Gastroesophageal sphincter (tissue), 4 donors: ENCODE measurements at regions not wholly inside any gene's neighbourhood (a gene's known extent, or its start where the extent isn't known, plus 50 kb on each side); places are given as distances from the start of the nearest gene placed in this dataset.

Source experiments
- ATAC-seq: fragments of 150-250 bp; one replicate; pipeline ENCODE4 v1.9.1; 2016; ENCODE audit warnings: mild to moderate bottlenecking, moderate library complexity
- H3K27ac ChIP-seq, 4 donors: fragments of 200-600 bp; sonication (generic) in 3 of 4; 1 replicate in 3 of 4; 2 replicates in 1 of 4; pipeline ENCODE4 v1.5.1; 2016 to 2019
- H3K27me3 ChIP-seq: fragments of 200-600 bp; sonication (generic); one replicate; pipeline ENCODE4 v1.5.1; 2019
- H3K36me3 ChIP-seq, 2 donors: fragments of 200-600 bp; sonication (generic); one replicate each; pipeline ENCODE4 v1.5.1; 2019; ENCODE audit warnings: control low read depth in 1 of 2
- H3K4me1 ChIP-seq, 3 donors: fragments of 200-600 bp; sonication (generic); 1 replicate in 2 of 3; 2 replicates in 1 of 3; pipeline ENCODE4 v1.5.1; 2016 to 2019; ENCODE audit warnings: control low read depth in 2 of 3
- H3K4me3 ChIP-seq, 2 donors: fragments of 200-600 bp; sonication (generic); one replicate each; pipeline ENCODE4 v1.5.1; 2019; ENCODE audit warnings: mild to moderate bottlenecking in 1 of 2, moderate library complexity in 1 of 2
- H3K9me3 ChIP-seq, 3 donors: fragments of 200-600 bp; sonication (generic); one replicate each; pipeline ENCODE4 v1.5.1; 2017 to 2019; ENCODE audit warnings: control low read depth in 2 of 3
- CTCF ChIP-seq, 4 experiments: fragments of 200-600 bp in 2 of 4; fragments of 450-650 bp in 2 of 4; sonication (generic) in 1 of 4; IDR thresholded peaks; one replicate each; pipeline ENCODE4 v1.5.1; 2017 to 2019; ENCODE audit warnings: antibody characterized with exemption in 4 of 4, mild to moderate bottlenecking in 2 of 4, moderate library complexity in 2 of 4
- EP300 ChIP-seq: sonication (generic); formaldehyde crosslinking; IDR thresholded peaks from one replicate; pipeline ENCODE4 v1.6.1; 2017; ENCODE audit warnings: antibody characterized with exemption, mild to moderate bottlenecking
- POLR2A ChIP-seq, 2 donors: fragments of 450-650 bp; IDR thresholded peaks; one replicate each; pipeline ENCODE4 v1.6.1; 2017; ENCODE audit warnings: antibody characterized with exemption in 2 of 2, mild to moderate bottlenecking in 2 of 2, moderate library complexity in 1 of 2
- POLR2AphosphoS5 ChIP-seq: sonication (generic); formaldehyde crosslinking; IDR thresholded peaks from one replicate; pipeline ENCODE4 v1.6.1; 2017; ENCODE audit warnings: antibody characterized with exemption
- WGBS, 2 donors: methylation state at CpG; one replicate each; pipeline ENCODE4 v1.1.5; 2018; ENCODE audit warnings: low coverage in 1 of 2; 5-methylcytosine and 5-hydroxymethylcytosine counted together

GRCh38 chr14:79972230-79972629 is 239.1 kb downstream of the DIO2 start:
- no peaks in the 10 kb centered on the region for H3K9me3 ChIP-seq
- H3K4me1 ChIP-seq = no peaks in the 10 kb centered on the region
- no peaks in the 10 kb centered on the region for H3K36me3 ChIP-seq
- H3K27ac ChIP-seq = no peak overlapping the region
- H3K27me3 ChIP-seq = no peaks in the 10 kb centered on the region
- no peak for ATAC-seq
- WGBS, 2 donors = 40% methylated on average over 1 of the region's 1 CpG; no CpG with 5 or more reads in 1 of the 2 donors
- TF ChIP-seq POLR2AphosphoS5 (no peak), CTCF (IDR thresholded peaks at IDR 0.05) (no peak), EP300 (no peak), POLR2A (IDR thresholded peaks at IDR 0.05) (no peak)
- H3K4me3 ChIP-seq = no peak overlapping the region

- Histone ChIP-seq H3K27me3 (no peaks in the 10 kb centered on the region), H3K4me1 (no peaks in the 10 kb centered on the region), H3K9me3 (peaks cover 0 to under 1% (median 0%) of the 10 kb centered on the region in 3 donors), H3K36me3 (no peaks in the 10 kb centered on the region), H3K4me3 (no peak overlapping the region), H3K27ac (no peak overlapping the region)
- TF ChIP-seq EP300 (no peak), CTCF (IDR thresholded peaks at IDR 0.05) (no peak)
- ATAC-seq = peak; percentile 25
- 26 to 60% methylated on average over 2 of the region's 2 CpGs for WGBS, 2 donors
Measured at GRCh38 chr14:79971330-79971729, 240.0 kb downstream of the DIO2 start.

- 38 to 53% methylated on average over 2 of the region's 2 CpGs for WGBS, 2 donors
- Histone ChIP-seq H3K27me3 (no peaks in the 10 kb centered on the region), H3K9me3 (peaks cover 0 to 4% (median 0%) of the 10 kb centered on the region in 3 donors), H3K27ac (no peak overlapping the region), H3K4me3 (no peak overlapping the region), H3K4me1 (no peaks in the 10 kb centered on the region), H3K36me3 (no peaks in the 10 kb centered on the region)
- TF ChIP-seq EP300 (no peak), POLR2AphosphoS5 (no peak), CTCF (IDR thresholded peaks at IDR 0.05) (no peak), POLR2A (IDR thresholded peaks at IDR 0.05) (no peak)
- no peak for ATAC-seq
Measured at GRCh38 chr14:79967453-79967852, 243.9 kb downstream of the DIO2 start.

- Histone ChIP-seq H3K27me3 (no peaks in the 10 kb centered on the region), H3K4me1 (no peaks in the 10 kb centered on the region), H3K9me3 (peaks cover 0 to 4% (median 0%) of the 10 kb centered on the region in 3 donors), H3K36me3 (no peaks in the 10 kb centered on the region), H3K4me3 (no peak overlapping the region), H3K27ac (no peak overlapping the region)
- TF ChIP-seq POLR2AphosphoS5 = no peak
- no peak for ATAC-seq
Measured at GRCh38 chr14:79967001-79967400, 244.3 kb downstream of the DIO2 start.

GRCh38 chr14:79965896-79966295 is 245.4 kb downstream of the DIO2 start:
- WGBS, 2 donors = 86 to 97% methylated on average over 2 of the region's 2 CpGs
- Histone ChIP-seq H3K4me3 (no peak overlapping the region), H3K27me3 (no peaks in the 10 kb centered on the region), H3K27ac (no peak overlapping the region), H3K9me3 (peaks cover 0 to 4% (median 0%) of the 10 kb centered on the region in 3 donors), H3K4me1 (no peaks in the 10 kb centered on the region), H3K36me3 (no peaks in the 10 kb centered on the region)
- no peak for TF ChIP-seq POLR2AphosphoS5
- no peak for ATAC-seq

- no peaks in the 10 kb centered on the region for H3K4me1 ChIP-seq
- WGBS, 2 donors = 60 to 80% methylated on average over 1 to 2 of the region's 2 CpGs
- H3K27ac ChIP-seq = no peak overlapping the region
- TF ChIP-seq EP300 (no peak), POLR2AphosphoS5 (no peak), POLR2A (IDR thresholded peaks at IDR 0.05) (no peak), CTCF (IDR thresholded peaks at IDR 0.05) (no peak)
- H3K9me3 ChIP-seq = peaks cover 0 to 6% (median 0%) of the 10 kb centered on the region in 3 donors
- H3K4me3 ChIP-seq = no peak overlapping the region
- no peak for ATAC-seq
- H3K36me3 ChIP-seq = no peaks in the 10 kb centered on the region
- H3K27me3 ChIP-seq = no peaks in the 10 kb centered on the region
Measured at GRCh38 chr14:79961197-79961596, 250.1 kb downstream of the DIO2 start.
